Left lung (tissue), 4 donors: ENCODE measurements at regions not wholly inside any gene's neighbourhood (a gene's known extent, or its start where the extent isn't known, plus 50 kb on each side); places are given as distances from the start of the nearest gene placed in this dataset.

Source experiments
- ATAC-seq: fragments of 200-7000 bp; cut with Tn5 transposase; one replicate; pipeline ENCODE4 v1.9.1; 2020; ENCODE audit warnings: moderate library complexity
- DNase-seq, 4 donors: peaks; one replicate each; pipeline ENCODE4 v3.0.0-alpha.2; 2013 to 2020
- H3K27ac ChIP-seq, 2 donors: fragments of 200-600 bp; sonication (generic) in 1 of 2; one replicate each; pipeline versions ENCODE4 v1.5.0 to v1.8.0; 2020 to 2021
- H3K27me3 ChIP-seq, 2 donors: fragments of 200-600 bp; sonication (generic) in 1 of 2; one replicate each; pipeline versions ENCODE4 v1.5.0 to v1.8.0; 2020 to 2021
- H3K36me3 ChIP-seq, 2 donors: fragments of 200-600 bp; sonication (generic) in 1 of 2; one replicate each; pipeline versions ENCODE4 v1.5.0 to v1.8.0; 2020 to 2021
- H3K4me1 ChIP-seq, 2 donors: fragments of 200-600 bp; one replicate each; pipeline ENCODE4 v1.8.0; 2021
- H3K4me3 ChIP-seq, 2 donors: fragments of 200-600 bp; sonication (generic) in 1 of 2; one replicate each; pipeline versions ENCODE4 v1.5.0 to v1.8.0; 2020 to 2021; ENCODE audit warnings: mild to moderate bottlenecking in 1 of 2
- H3K9me3 ChIP-seq, 2 donors: fragments of 200-600 bp; sonication (generic) in 1 of 2; one replicate each; pipeline versions ENCODE4 v1.5.0 to v1.8.0; 2020 to 2021
- CTCF ChIP-seq, 2 donors: fragments of 200-600 bp; sonication (generic) in 1 of 2; IDR thresholded peaks; one replicate each; pipeline versions ENCODE4 v1.5.0 to v1.8.0; 2021; ENCODE audit warnings: antibody characterized with exemption in 2 of 2
- intact Hi-C, 2 donors: fragments of 100-400 bp; cut with DNase I; formaldehyde crosslinking; loops; one replicate each; pipeline versions ENCODE4 v1.11.2 to v1.14.2; 2022
- donor health status: DM: no; HTN: yes; CAD: no.
- donor health status: DM: no; HTN: no; CAD: no.

DNA sequence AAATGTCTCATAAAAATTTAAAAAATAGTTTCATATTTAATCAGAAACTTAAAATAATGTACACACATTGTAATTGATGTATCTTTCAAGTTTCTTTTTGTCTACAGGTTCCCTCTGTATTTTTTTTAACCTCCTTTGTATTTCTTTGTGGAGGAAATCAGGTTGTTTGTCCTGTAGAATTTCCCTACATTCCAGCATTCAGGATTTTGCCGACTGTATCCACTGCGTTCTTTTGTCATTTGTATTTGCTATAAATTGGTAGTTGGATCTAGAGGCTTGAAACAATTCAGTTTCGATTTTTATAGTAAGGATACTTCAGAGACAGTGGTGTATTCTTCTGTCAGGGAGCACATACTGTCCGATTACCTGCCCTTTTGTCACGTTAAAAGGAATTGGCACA, 367.2 kb downstream of the SOX2 start:
- Histone ChIP-seq H3K9me3 (no peaks in the 10 kb centered on the region), H3K4me3 (no peak overlapping the region), H3K27me3 (no peaks in the 10 kb centered on the region), H3K36me3 (no peaks in the 10 kb centered on the region), H3K4me1 (no peaks in the 10 kb centered on the region), H3K27ac (no peak overlapping the region)
- ATAC-seq, result no peak
- no peak for DNase-seq
- no peak for TF ChIP-seq CTCF (IDR thresholded peaks at IDR 0.05)
- intact Hi-C loops, result no loop called here

DNA sequence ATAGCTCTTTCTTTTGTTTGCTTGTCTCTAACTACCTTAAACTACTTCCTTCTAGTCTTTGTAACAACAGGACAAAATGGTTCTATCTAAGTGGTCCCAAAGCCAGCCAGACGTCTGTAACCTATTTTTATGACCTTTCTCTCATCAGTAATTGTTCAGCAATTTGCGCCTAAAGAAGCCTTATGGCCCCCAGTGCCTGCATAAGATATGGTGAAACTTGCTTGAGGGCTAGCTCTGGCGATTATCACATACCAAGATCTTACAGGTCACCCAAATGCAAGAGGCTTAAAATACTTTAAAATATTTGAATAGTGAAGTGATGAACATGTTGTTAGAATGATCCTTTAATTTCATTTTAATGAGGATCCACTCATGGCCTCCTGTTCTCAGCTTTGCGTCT, 369.4 kb downstream of the SOX2 start:
- Histone ChIP-seq H3K4me1 (no peaks in the 10 kb centered on the region), H3K36me3 (no peaks in the 10 kb centered on the region), H3K4me3 (no peak overlapping the region), H3K27ac (no peak overlapping the region), H3K27me3 (no peaks in the 10 kb centered on the region), H3K9me3 (no peaks in the 10 kb centered on the region)
- DNase-seq (no peak), ATAC-seq (no peak)
- no peak for TF ChIP-seq CTCF (IDR thresholded peaks at IDR 0.05)
- intact Hi-C loops, result no loop called here

GRCh38 chr3:182083112-182083511, 371.4 kb downstream of the SOX2 start:
- Histone ChIP-seq H3K9me3 (no peaks in the 10 kb centered on the region), H3K27ac (no peak overlapping the region), H3K4me3 (no peak overlapping the region), H3K4me1 (no peaks in the 10 kb centered on the region), H3K27me3 (no peaks in the 10 kb centered on the region), H3K36me3 (no peaks in the 10 kb centered on the region)
- no peak for DNase-seq
- ATAC-seq, result no peak
- intact Hi-C loops, result no loop called here
- no peak for TF ChIP-seq CTCF (IDR thresholded peaks at IDR 0.05)

- Histone ChIP-seq H3K9me3 (no peaks in the 10 kb centered on the region), H3K36me3 (no peaks in the 10 kb centered on the region), H3K4me1 (no peaks in the 10 kb centered on the region), H3K27ac (no peak overlapping the region), H3K27me3 (no peaks in the 10 kb centered on the region), H3K4me3 (no peak overlapping the region)
- ATAC-seq (no peak), DNase-seq (no peak)
- intact Hi-C loops, result no loop called here
- TF ChIP-seq CTCF (IDR thresholded peaks at IDR 0.05), result no peak
These were observed 381.0 kb downstream of the SOX2 start for GRCh38 chr3:182092662-182093262.

DNA sequence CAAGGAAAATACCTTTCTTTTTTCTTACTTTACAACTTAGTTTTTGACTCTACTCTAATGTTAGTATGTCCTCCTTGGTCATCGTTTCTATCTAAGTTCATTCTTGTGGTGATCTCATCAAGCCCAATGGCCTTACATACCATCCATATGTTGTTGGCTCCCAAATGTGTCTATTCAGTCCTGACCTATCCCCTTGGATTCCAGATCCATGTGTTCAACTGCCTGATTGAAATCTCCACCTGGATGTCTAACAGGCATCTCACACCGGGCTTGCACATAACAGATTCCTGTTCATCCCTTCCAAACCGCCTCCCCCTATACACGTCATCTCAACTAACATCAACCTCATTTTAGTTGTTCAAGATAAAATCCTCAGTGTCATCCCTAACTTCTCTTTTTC, 382.6 kb downstream of the SOX2 start:
- no peak for DNase-seq
- Histone ChIP-seq H3K4me1 (no peaks in the 10 kb centered on the region), H3K27me3 (no peaks in the 10 kb centered on the region), H3K4me3 (no peak overlapping the region), H3K36me3 (no peaks in the 10 kb centered on the region), H3K9me3 (peaks cover 0 to 5% of the 10 kb centered on the region in 2 donors), H3K27ac (no peak overlapping the region)
- intact Hi-C loops, result no loop called here
- no peak for ATAC-seq
- no peak for TF ChIP-seq CTCF (IDR thresholded peaks at IDR 0.05)
